ENCODE measurements at regions not wholly inside any gene's neighbourhood (a gene's known extent, or its start where the extent isn't known, plus 50 kb on each side); places are given as distances from the start of the nearest gene placed in this dataset.

DNA sequence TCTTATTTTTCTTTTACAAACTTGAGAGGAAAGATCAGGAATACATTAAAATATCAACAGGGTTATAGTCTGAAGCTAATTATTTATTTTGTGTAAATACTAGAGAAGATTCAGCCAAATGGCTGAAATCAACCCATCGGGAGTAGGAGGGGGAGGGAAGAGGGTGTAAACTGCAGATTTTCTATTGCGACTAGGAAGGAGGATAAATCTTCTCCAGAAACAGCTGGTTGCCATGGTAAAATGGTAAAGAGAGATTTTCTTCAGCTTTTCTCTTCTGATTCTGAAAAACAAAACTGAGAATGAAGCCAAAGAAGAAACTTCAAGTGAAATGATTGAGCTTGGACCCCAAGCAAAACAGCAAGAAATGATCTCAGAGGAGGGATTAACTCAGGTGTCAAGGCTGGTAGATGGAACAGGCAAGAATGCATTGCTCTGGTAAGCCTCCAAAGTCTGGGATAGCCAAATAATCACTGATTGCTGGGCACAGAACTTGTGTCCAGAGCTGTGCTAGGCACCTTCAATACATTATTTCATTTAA lies 193.5 kb upstream of the SPTLC3 start:
- no peak for DNase-seq (ENCODE audit: low spot score)
- Histone ChIP-seq H3K27ac (no peak overlapping the region), H3K4me3 (no peak overlapping the region)
- TF ChIP-seq, protein P1, sequence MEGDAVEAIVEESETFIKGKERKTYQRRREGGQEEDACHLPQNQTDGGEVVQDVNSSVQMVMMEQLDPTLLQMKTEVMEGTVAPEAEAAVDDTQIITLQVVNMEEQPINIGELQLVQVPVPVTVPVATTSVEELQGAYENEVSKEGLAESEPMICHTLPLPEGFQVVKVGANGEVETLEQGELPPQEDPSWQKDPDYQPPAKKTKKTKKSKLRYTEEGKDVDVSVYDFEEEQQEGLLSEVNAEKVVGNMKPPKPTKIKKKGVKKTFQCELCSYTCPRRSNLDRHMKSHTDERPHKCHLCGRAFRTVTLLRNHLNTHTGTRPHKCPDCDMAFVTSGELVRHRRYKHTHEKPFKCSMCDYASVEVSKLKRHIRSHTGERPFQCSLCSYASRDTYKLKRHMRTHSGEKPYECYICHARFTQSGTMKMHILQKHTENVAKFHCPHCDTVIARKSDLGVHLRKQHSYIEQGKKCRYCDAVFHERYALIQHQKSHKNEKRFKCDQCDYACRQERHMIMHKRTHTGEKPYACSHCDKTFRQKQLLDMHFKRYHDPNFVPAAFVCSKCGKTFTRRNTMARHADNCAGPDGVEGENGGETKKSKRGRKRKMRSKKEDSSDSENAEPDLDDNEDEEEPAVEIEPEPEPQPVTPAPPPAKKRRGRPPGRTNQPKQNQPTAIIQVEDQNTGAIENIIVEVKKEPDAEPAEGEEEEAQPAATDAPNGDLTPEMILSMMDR (IDR thresholded peaks at IDR 0.05), result no peak

DNA sequence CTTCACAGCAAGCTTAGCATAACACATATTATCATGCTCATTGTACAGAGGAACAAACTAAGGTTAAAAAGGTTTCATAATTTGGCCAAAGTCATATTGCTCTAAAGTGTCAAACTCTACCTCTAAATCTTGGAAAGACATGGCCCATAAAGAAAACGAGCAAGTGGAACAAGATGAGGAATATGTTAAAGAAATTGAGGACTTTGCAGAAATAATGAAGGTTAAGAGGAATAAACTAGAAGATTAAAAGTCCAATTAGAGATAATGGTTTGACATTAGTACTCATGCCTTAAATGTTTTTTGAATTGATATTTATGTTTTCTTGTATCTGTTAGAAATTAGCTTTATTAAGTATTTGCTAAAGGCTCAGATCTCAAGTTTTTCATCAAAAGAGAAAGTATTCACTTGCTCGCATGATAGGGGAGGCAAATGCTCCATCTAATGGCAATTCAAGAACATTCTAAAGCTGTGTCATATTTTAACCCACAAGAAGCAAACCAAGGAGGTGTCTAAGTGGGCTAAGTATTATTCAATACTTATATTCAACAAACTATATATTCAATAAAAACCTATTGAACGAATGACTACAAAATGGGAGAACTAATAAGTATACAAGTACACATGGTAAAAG lies 192.9 kb upstream of the SPTLC3 start:
- TF ChIP-seq, protein P1 (IDR thresholded peaks at IDR 0.05), result no peak
- DNase-seq (ENCODE audit: low spot score), result no peak
- H3K4me3 ChIP-seq, result no peak overlapping the region
- no peak overlapping the region for H3K27ac ChIP-seq

DNA sequence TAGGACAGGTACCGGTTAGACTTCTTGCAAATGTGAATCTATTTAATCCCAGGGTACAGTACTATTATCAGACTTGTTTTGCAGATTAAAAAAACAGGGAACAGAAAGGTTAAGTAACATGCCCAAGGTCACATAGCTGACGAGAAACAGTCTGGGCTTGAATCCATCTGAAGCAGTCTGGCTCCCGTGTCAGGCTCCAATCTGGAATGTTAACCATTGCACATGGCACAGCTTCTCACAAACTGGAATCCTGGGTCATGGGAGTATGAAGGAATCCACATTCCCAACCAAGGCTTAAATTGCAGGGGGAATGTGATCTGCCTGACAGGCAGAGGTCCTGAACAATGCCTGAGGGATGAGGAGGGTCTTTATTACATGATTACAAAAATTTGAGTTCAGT lies 187.5 kb upstream of the SPTLC3 start:
- no peak for DNase-seq (ENCODE audit: low spot score)
- no peak overlapping the region for H3K27ac ChIP-seq
- TF ChIP-seq, protein P1 (IDR thresholded peaks at IDR 0.05), result no peak
- no peak overlapping the region for H3K4me3 ChIP-seq

DNA sequence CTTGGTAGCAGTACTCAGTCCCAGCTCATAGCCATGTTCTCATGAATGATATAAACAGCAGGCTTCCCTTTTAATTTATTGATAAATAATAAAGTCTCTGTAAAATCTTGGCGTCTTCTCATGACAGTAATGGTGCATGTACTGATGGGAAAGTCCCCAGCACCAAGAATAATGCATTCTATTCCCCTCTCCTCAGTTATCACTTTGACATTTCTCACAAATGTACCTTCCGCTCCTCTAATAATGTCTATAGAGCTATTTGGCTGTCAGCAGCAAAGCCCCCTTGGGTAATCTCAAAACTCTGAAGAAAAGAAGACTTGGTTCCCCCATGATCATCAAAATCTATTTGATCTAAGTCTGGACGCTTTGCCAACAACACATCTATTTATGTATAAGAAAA lies 185.0 kb upstream of the SPTLC3 start:
- TF ChIP-seq, protein P1 (IDR thresholded peaks at IDR 0.05), result no peak
- no peak for DNase-seq (ENCODE audit: low spot score)
- Histone ChIP-seq H3K27ac (no peak overlapping the region), H3K4me3 (no peak overlapping the region)

DNA sequence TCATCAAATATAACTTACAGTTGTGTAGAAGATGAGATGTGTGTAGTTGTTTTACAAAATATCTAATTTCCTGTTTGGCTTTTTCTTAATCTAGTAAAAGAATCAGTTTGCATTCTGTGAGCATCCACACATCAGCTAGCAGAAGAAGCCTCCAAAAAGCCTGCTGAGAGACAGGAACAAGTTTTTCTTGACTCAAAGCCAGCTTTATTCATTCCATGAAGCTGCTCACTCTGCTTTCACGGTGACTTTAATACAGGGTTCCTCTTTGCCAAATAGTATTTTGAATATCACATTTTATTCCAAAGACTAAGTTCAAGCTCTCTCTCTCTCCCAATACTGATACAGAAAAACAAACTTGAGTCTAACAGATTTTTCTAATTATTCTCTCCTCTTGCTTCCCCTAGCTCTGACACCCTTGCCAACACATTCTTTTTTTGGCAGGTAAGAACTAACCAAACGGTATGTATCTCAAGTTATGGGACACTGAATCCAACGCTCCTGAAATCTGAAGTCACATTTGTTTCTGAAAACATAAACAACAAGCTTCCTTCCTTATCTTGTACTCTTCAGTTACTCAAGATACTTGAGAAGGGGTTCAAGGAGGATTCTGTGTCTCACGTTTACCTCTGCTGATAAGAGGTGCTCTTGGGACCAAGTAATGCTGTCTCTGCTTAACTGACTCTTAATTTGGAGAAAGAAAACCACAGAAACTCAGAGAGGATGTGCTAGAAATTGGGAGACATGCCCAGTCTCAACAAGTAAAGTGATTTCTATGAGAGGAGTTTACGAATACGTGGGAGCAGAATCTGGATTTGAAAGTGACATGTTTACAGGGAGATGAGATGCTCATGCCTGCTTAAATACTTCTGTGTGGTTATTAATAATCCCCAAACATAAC lies 184.2 kb upstream of the SPTLC3 start:
- TF ChIP-seq, protein P1 (IDR thresholded peaks at IDR 0.05), result no peak
- no peak for DNase-seq (ENCODE audit: low spot score)
- no peak overlapping the region for H3K27ac ChIP-seq
- H3K4me3 ChIP-seq, result no peak overlapping the region

DNA sequence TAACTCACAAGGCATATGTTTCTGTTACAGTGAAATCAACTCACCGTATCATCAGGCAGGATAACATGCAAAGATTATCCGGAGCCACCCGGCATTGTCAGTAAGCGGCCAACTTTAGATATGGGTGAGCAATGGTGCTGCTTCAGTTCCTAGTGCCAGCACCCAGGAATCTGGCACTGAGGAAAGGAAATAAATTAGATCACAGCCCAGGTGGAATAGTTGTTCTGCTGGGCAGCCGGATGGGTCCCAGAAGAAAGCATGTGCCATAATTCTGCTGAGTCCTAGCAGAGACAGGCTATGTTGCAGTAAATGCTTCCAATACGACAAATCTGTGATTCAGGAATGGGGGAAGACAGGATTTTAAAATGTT lies 183.6 kb upstream of the SPTLC3 start:
- no peak for DNase-seq (ENCODE audit: low spot score)
- no peak overlapping the region for H3K27ac ChIP-seq
- TF ChIP-seq, protein P1 (IDR thresholded peaks at IDR 0.05), result no peak
- H3K4me3 ChIP-seq, result no peak overlapping the region
